PC-9 (cell line): ENCODE measurements at regions not wholly inside any gene's neighbourhood (a gene's known extent, or its start where the extent isn't known, plus 50 kb on each side); places are given as distances from the start of the nearest gene placed in this dataset.

Source experiments
- BruUV-seq: library from RNA; stranded (reverse); fragments of 400-500 nt; replicated peaks from 2 replicates; lab custom pipeline; 2021; lab: Mats Ljungman, UMichigan
- CTCF ChIA-PET: fragments of 300-600 bp; sonication (Branson Sonifier 250); formaldehyde crosslinking; loops from one replicate; lab custom pipeline; 2022; ENCODE audit warnings: antibody characterized with exemption; lab: Charles Lee
- POLR2A ChIA-PET: fragments of 300-600 bp; sonication (Branson Sonifier 250); formaldehyde crosslinking; loops from one replicate; lab custom pipeline; 2022; ENCODE audit warnings: antibody characterized with exemption; ENCODE audit not compliant: unreplicated experiment; lab: Charles Lee
- DNase-seq, 2 experiments: peaks; one replicate each; pipeline versions ENCODE4 v3.0.0 to v3.0.0-alpha.2; 2015 to 2022; ENCODE audit warnings: mixed read lengths in 1 of 2
- H2AFZ ChIP-seq: fragments of 200-600 bp; sonication (generic); 2 replicates; pipeline ENCODE4 v1.8.1; 2017; ENCODE audit warnings: antibody characterized with exemption
- H3F3A ChIP-seq: fragments of 200-600 bp; sonication (generic); 2 replicates; pipeline ENCODE4 v1.8.1; 2017; ENCODE audit warnings: antibody characterized with exemption, mild to moderate bottlenecking, low read depth; ENCODE audit not compliant: insufficient read depth
- H3K27ac ChIP-seq: fragments of 200-600 bp; sonication (generic); 2 replicates; pipeline ENCODE4 v1.6.1; 2016; ENCODE audit warnings: mixed run types
- H3K27me3 ChIP-seq: fragments of 200-600 bp; sonication (generic); 2 replicates; pipeline ENCODE4 v1.6.1; 2016; ENCODE audit warnings: low read depth, mixed run types; ENCODE audit not compliant: insufficient read depth
- H3K36me3 ChIP-seq: fragments of 200-600 bp; sonication (generic); 2 replicates; pipeline ENCODE4 v1.6.1; 2016; ENCODE audit warnings: low read depth, mixed run types
- H3K4me1 ChIP-seq: fragments of 200-600 bp; sonication (generic); replicated peaks from 2 replicates; pipeline ENCODE4 v1.6.1; 2016; ENCODE audit warnings: mixed run types; ENCODE audit not compliant: insufficient read depth
- H3K4me2 ChIP-seq: fragments of 200-600 bp; sonication (generic); 2 replicates; pipeline ENCODE4 v1.6.1; 2017; ENCODE audit warnings: mixed run types
- H3K4me3 ChIP-seq: fragments of 200-600 bp; sonication (generic); 2 replicates; pipeline ENCODE4 v1.6.1; 2016; ENCODE audit warnings: mixed run types
- H3K79me2 ChIP-seq: fragments of 200-600 bp; sonication (generic); 2 replicates; pipeline ENCODE4 v1.6.1; 2017; ENCODE audit warnings: low read depth, mixed run types
- H3K9me2 ChIP-seq: fragments of 200-600 bp; sonication (generic); 2 replicates; pipeline ENCODE4 v1.8.1; 2017; ENCODE audit warnings: mild to moderate bottlenecking; ENCODE audit not compliant: insufficient read depth
- H3K9me3 ChIP-seq: fragments of 200-600 bp; sonication (generic); 2 replicates; pipeline ENCODE4 v1.8.1; 2016; ENCODE audit warnings: low read depth; ENCODE audit not compliant: insufficient read depth
- H4K20me1 ChIP-seq: fragments of 200-600 bp; sonication (generic); 2 replicates; pipeline ENCODE4 v1.8.1; 2017; ENCODE audit not compliant: insufficient read depth
- CTCF ChIP-seq: fragments of 200-600 bp; sonication (generic); conservative IDR thresholded peaks from 2 replicates; pipeline ENCODE4 v1.6.1; 2017; ENCODE audit warnings: mixed run types, antibody characterized with exemption, mild to moderate bottlenecking, moderate library complexity
- EZH2 ChIP-seq: fragments of 200-600 bp; sonication (generic); IDR thresholded peaks from 2 replicates; pipeline ENCODE4 v1.8.0; 2017; ENCODE audit warnings: antibody characterized with exemption, low read depth
- intact Hi-C: fragments of 100-400 bp; cut with micrococcal nuclease; formaldehyde crosslinking; loops from one replicate; pipeline ENCODE4 v1.10.0; 2022; ENCODE audit not compliant: unreplicated experiment

GRCh38 chr11:26158251-26158650, 173.7 kb upstream of the ANO3 start:
- BruUV-seq: no TSS peak
- H3K79me2 ChIP-seq: no peaks in the 10 kb centered on the region
- no peak overlapping the region for H3K4me2 ChIP-seq
- no peaks in the 10 kb centered on the region for H3K36me3 ChIP-seq
- no peak overlapping the region for H3K27ac ChIP-seq
- no peak overlapping the region for H3K4me3 ChIP-seq
- DNase-seq: no peak
- no peak overlapping the region for H2AFZ ChIP-seq
- H3F3A ChIP-seq: no peaks in the 10 kb centered on the region
- POLR2A ChIA-PET: no interaction called here
- H3K27me3 ChIP-seq: no peaks in the 10 kb centered on the region
- H4K20me1 ChIP-seq: no peaks in the 10 kb centered on the region
- H3K4me1 ChIP-seq: no peaks in the 10 kb centered on the region
- intact Hi-C loops: no loop called here
- no peaks in the 10 kb centered on the region for H3K9me2 ChIP-seq
- TF ChIP-seq EZH2: no peak
- no peak for TF ChIP-seq CTCF
- no peaks in the 10 kb centered on the region for H3K9me3 ChIP-seq
- CTCF ChIA-PET: no interaction called here

DNA sequence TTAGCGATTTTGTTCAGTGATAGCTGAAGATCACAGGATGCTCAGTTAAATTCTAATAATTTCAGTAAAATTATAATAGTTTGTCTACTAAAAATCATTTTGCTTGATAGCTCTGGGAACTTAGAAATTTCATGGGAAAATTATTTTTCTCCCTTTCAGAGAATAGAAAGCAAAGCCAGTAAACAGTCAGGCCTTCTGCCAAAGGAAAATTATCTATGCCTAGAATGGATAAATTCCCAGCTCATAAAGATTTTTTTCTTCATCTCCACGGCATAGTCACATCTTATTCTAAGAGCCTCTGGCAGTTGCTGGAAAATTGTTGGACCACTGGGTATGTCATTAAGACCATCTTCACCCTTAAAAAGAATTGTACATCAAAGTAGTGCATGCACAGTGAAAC, 169.6 kb upstream of the ANO3 start:
- Histone ChIP-seq H3K79me2 (no peaks in the 10 kb centered on the region), H2AFZ (no peak overlapping the region), H3K27me3 (no peaks in the 10 kb centered on the region), H3K4me3 (no peak overlapping the region), H3K9me3 (no peaks in the 10 kb centered on the region), H4K20me1 (no peaks in the 10 kb centered on the region), H3K4me1 (no peaks in the 10 kb centered on the region), H3K9me2 (no peaks in the 10 kb centered on the region), H3F3A (no peaks in the 10 kb centered on the region), H3K4me2 (no peak overlapping the region), H3K36me3 (no peaks in the 10 kb centered on the region), H3K27ac (no peak overlapping the region)
- no peak for DNase-seq
- TF ChIP-seq EZH2 (no peak), CTCF (no peak)
- ChIA-PET CTCF (no interaction called here), POLR2A (no interaction called here)
- intact Hi-C loops: no loop called here
- BruUV-seq: no TSS peak

DNA sequence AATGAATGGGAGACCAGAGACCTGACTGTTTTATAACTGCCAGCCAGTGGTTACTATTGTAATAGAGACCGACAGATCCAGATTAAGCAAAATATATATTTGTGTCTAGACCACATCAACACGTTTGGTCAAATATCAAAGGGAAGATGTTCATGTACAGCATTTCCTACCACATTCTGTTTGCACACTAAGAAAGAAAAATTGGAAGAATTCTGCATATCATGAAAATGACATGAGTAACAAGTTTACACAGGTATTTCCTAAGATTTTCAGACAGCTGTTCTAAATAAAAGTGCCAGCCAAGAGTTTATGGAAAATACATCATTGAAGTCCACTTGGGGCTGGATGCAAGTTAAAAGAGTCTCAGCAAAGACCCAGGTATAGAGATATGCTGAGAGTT, 145.5 kb upstream of the ANO3 start:
- no peaks in the 10 kb centered on the region for H4K20me1 ChIP-seq
- H3K9me2 ChIP-seq: no peaks in the 10 kb centered on the region
- no peak overlapping the region for H3K4me2 ChIP-seq
- H3K9me3 ChIP-seq: no peaks in the 10 kb centered on the region
- DNase-seq: no peak
- ChIA-PET POLR2A (no interaction called here), CTCF (no interaction called here)
- H3K79me2 ChIP-seq: no peaks in the 10 kb centered on the region
- H3K27me3 ChIP-seq: no peaks in the 10 kb centered on the region
- BruUV-seq: no TSS peak
- H3F3A ChIP-seq: 0 out of 2 replicates have a peak, but pooled peaks cover 4% of the 10 kb centered on the region
- H2AFZ ChIP-seq: no peak overlapping the region
- H3K27ac ChIP-seq: no peak overlapping the region
- peaks cover 15% of the 10 kb centered on the region; the same call in 1 of the 2 replicates for H3K4me1 ChIP-seq
- TF ChIP-seq CTCF (no peak), EZH2 (no peak)
- H3K4me3 ChIP-seq: no peak overlapping the region
- no peaks in the 10 kb centered on the region for H3K36me3 ChIP-seq
- intact Hi-C loops: no loop called here
